H4 (cell line): ENCODE measurements at regions not wholly inside any gene's neighbourhood (a gene's known extent, or its start where the extent isn't known, plus 50 kb on each side); places are given as distances from the start of the nearest gene placed in this dataset.

Experiments used
- DNase-seq: peaks from one replicate; pipeline ENCODE4 v3.0.0-alpha.2; 2015; ENCODE audit warnings: low spot score

DNA sequence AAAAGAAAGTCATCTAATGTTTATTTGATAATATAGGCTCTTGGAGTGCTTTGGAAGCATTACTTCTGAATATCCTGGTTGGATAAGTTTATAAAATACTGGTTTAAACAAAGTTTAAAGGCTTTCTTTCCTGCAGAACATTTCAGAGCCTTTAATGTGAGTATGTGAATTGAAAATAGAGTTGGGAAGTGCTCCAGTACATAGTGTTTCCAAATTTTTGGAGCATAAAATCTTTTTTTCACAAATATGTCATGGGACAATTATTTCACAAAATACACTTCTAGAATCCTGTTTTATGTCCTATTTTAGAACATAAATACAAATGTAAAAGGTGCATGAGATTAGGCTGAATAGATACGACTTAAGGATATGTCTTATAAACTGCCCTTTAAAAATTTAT is 158.9 kb upstream of the HNRNPA3 start:
- no peak for DNase-seq

DNA sequence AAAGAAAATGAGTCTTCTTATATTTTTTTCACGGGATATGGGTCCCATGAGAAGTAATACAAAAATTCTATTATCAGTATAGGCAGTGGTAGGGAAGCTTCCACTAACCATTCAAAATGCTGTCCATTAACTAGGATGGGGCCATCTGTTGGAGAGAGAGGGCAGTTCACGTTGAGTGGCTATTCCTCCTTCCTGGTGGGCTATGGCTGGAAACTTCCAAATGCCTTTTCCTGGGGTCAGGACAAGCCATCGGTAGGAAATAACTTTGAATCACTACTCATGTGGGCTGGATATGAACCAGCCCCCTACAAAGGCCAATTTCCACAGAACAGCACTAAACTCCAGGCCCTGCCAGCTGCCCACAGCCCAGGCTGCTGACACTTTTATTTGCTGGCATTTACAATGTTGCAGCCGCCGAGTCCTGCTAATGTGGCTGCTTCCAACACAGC is 156.1 kb upstream of the HNRNPA3 start:
- no peak for DNase-seq

DNA sequence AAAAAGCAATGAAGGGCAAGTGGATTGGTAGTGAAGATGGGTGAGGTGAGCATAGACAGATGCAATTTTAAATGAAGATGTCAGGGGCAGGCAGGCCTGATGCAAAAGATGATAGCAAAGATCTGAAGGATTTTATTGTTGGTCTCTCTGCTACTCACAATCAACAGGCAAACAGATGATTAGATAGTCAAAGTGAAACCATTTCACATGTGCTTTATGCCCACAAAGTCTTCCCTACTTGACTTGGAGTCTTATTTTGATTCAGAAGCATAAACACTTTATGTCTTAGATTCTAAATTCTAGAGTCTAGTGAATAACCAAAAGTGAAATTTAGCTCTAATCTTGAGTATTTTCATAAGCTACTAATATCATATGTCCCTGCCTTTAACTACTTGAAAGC is 153.8 kb upstream of the HNRNPA3 start:
- no peak for DNase-seq

DNA sequence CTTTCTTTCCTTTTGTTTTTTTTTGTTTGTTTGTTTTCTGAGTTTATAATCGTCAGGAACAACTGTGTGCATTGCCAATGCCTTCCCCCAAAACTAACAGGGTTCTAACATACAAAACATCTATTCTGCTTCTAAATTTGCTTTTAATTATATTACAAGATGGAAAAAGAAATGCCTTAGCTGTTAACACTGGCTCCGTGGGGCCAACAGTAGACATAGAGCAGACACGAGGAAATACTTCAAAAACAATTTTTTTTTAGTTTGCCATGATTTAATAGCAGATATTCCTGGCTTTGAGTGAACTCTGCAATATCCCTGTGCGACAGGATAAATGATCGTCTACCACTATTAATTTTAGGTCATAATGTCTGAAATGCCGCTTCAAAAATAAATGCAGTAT is 153.3 kb upstream of the HNRNPA3 start:
- DNase-seq = no peak

DNA sequence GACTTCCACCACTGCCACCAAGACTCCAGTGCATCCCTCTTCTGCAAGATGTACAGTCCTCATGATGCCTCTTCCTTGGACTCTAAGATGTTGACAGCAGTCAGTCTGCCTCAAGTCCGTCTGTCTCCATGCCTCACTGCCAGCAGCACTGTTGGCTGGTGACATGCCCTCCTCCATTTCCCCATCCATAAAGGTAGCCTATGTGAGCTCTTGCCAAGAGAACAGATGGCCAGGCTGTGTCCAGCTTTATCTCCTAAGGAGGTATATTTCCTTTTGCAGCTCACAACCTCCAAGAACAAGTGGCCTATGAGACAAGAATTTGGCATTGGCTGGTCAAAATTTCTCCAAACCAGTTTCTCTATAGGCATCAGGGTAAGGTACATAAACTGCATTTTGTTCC is 149.3 kb upstream of the HNRNPA3 start:
- no peak for DNase-seq

DNA sequence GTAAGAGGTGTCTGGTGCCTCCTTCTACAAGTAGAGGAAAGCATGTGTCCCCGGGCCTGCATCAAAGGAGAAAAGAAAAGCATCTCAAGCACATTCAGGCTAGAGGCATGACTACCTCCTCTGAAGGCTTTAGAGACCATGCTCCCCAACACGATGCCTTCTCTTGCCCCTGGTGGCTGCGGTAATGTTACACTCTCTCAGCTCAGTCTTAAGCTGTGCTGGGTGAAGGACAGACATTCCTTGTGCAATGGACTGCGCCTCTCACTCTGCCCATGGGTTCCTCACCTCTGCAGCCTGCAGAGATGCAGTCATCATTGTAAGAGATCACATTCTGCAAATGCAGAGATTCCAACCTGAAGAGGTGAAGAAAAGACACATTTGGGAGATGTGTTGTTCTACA is 148.2 kb upstream of the HNRNPA3 start:
- no peak for DNase-seq

DNA sequence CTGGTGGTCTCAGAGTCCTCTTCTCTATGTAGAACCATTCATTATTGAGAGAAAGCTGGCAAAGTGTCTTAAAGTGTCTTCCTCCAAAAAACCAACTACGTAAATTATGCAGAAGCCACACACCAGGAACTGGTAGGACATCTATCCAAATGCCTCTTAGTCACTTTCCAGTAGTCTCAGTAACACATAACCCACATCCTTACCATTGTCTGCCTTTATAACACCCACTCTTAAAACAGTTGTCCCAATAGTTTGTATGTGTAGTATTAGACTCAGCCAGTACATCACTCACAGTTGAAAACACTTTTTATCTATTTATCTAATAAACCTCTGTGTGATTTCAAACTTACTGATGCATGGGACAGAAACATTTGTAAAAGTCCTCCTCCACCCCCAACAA is 143.6 kb upstream of the HNRNPA3 start:
- no peak for DNase-seq

DNA sequence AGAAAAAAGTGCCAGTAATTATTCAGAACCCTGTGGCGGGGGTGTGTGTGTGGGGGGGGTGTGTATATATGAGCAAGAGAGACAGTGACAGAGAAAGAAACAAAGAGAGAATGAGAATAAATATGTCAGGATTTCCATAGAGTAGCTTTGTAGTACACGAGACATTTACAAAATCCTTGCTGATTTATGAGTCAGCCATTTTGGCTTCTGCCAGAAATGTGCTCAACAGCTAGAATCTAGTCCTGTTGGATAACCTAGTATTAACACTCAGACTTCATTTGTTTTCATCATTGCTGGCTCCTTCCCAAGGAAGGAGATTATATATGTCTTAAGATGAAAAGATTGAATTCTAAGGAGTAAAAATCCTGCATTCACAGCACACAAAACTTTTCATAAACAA is 140.5 kb upstream of the HNRNPA3 start:
- no peak for DNase-seq

DNA sequence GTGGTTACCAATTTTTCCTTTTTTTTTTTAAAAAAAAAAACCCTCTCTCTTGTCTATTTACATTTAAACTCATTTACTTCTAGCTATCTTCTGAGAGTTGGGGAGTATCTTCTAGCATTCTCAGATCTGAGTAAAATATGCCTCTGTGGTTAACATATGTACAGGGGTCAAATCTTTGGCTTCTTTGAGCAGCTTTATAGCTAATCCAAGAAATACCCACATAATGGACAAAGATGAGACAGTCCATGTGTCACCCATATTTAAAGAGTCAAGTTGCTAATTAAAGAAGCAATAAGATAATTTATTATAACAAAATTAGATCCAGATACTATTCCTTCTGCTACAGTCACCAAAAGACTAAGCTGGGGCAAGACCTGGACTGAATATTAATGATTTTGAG is 139.0 kb upstream of the HNRNPA3 start:
- no peak for DNase-seq

DNA sequence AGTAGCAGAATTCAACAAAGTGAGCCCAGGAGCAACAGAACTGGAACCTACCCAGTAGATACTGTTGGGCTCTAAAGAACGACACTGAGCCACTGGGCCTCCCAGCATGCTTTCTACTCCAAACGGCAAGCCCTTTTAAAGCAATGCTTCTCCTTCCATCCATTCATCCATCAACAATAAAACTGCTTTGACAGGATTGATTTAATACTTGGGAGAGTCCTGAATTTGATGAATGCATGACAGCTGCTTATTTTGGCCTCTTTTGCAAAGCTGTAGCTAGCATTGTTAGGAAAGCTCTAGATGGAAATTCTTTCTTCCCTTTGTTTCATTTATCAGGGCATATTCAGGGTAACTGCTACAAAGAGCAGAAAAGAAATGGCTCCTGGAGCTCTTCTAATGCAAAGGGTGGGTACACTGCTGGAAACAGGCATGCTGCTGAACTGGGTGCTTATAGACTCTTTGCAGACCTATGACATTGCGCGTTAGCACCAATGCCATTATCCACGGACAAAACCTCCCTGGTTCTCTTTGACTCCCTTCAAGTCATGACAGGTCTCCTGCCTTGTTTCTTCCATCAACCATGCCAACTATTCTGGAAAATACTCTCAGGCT is 138.4 kb upstream of the HNRNPA3 start:
- no peak for DNase-seq

DNA sequence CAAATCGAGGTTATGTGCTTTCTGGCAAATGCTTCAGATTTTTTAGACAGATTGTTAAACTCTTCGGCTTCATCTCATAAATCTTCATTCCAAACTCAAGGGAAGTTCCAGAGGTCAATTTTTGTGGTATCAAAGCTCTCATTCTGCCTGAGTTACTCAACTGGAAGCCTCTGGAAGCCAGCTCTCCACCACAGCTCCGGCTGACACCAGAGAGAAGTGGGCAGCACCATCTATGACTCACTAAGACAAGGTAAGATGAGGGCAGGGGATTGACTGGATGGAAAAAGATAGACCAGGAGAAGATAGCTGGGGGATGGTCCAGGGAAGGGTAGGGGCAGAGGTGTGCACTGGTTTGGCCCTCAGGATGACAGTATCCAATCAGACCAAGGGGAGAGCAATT is 137.3 kb upstream of the HNRNPA3 start:
- DNase-seq = no peak

DNA sequence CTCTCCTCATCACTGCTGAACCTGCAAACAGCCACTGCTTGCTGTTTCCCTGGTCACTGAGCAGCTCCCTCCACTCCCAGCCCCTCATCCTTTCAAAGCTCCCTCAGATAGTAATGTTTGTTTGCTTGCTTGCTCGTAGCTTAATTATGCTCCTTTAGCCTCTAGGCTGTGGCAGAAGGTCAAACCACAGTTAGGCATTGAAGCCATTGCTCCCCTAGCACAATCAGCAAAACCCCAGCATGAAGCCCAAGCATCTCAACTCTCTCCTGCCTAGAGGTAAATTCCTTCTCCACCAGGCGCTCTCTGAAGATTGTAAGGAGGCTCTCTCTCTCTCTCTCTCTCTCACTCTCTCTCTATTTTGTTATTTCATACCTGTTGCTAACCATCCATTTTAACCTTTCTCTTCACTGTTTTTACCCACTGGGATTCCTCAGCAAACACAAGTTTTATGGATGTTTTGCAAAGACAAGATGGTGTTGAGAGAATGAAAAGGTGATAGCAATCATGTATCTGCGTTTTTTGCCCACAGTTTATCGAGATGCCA is 135.9 kb upstream of the HNRNPA3 start:
- no peak for DNase-seq

DNA sequence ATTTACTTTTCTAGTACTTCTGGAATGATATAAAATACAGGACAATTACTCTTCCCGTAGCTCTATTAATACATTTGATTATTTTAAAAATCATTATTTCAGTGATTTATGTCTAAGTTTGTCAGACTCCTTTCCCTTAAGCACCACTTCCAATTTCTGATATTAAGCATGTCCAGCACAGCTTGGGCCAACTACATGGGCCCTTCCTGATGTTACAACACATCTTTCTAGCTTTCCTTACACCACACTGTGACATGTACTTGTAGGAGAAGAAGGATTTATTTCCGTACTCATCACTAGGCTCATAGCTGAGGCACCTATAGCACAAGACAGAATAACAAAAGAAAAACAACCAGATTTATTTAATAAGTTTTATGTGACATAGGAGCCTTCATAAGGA is 134.8 kb upstream of the HNRNPA3 start:
- DNase-seq = no peak

DNA sequence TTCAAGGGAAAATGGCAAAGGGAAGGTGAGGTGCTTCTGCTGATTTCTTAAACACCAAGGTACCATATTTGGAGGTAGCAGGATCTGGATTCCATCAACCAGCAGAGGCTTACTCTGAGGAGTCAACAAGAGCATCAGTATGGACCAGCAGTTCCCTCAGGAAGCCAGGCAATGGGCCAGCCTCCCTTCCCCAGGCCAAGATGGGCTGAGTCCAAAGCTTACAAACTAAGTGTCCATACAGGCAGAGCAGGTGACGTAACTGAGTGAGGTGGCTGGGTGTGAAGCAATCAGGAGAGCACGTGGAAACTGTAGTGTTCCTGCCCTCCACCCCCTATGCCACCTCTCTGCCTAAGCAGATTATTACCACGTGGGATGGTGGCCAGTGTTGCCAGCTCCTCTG is 134.2 kb upstream of the HNRNPA3 start:
- peak; percentile 27 for DNase-seq

DNA sequence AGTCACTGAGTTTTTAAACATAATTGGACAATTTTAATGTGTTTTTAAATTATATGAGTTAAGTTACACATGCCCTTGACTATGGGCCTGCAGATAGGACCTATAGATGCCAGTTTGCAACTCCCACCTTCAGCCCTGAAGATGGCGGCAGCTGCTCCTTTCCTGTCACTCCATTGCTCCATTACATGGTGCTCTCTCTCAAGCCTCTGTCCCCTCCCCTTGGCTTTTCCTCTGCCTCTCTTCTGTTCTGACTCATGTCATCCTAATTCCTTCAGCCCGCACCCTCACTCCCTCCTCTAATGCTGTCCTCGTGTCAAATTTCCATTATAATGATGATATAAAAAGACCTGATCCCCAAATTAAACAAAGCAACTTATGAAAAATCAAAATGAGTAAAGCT is 133.7 kb upstream of the HNRNPA3 start:
- DNase-seq = no peak

DNA sequence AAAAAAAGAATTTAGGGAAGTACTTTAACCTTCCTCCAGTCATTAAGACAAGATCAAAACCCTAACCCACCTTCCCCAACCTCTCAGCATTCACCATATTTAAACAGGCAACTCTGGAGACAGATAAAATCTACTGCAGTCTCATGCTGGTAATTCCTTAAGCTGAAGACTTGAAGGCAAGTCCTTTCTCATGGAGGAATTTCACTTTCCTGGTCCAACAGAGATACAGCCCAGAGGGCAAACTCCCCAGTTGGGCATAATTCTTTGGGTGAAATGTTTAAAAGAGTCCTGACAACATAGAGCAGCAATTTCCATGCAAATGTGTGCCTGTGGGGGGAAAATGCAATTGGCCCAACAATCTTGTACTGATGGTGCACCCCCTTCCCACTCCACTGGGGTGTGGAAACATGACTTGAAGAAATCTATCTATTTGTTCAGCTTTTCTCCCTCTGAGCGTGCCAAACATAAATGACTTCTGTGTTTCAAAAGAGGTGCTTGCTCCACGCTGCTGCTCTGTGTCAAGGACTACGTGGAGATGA is 131.8 kb upstream of the HNRNPA3 start:
- no peak for DNase-seq

DNA sequence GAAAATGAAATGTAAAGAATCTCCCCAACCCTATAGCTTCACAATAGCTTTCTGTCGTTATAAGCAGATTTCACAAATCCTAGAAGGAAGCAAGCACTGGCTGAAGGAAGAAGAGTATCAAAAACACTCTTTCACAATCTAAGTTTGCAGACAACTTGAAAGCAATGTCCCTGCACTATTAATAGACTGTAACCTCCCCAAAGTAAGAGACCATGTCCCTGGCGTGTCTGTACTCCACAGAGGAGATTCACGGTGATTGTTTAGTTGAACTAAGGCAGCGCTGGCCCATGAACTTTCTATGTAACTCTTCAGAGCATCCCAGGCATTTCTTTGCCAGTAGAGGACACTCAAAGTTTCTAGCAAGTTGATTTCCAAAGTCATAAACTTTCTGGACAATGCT is 128.0 kb upstream of the HNRNPA3 start:
- no peak for DNase-seq

DNA sequence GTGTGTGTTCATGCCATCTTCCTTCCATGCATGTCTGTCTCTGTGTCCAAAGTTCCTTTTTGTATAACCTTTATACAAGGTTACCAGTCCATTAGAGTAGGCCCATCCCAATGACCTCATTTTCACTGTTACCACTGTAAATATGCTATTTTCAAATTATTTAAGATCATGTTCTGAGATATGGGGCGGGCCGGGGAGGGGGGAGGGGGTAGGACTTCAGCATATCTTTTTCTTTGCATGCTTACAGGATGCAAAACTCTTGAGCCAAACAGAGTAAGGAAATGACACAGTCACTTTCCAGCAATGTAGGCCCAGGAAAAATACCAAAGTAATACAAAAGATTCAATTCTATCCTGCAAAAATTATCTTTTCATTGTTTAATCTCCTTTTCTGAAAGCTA is 124.1 kb upstream of the HNRNPA3 start:
- DNase-seq = no peak

DNA sequence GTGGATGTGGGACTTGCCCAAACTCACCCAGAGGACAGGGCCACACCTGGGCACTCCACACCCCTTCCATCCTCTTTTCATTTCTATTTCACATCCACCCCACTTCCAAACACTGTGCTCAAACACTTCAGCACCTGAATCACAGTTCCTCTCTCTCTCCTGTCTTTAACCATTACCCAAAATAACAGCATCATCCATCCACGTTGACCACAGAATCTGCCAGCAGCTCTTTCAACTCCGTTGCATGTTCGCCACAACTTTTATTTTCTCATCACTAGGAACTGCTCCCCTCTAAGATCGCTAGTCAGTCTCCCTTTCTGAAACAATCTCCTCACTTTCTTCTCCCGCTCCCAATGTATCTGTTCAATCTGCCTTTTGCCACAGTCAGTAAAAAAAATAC is 121.6 kb upstream of the HNRNPA3 start:
- DNase-seq = no peak

DNA sequence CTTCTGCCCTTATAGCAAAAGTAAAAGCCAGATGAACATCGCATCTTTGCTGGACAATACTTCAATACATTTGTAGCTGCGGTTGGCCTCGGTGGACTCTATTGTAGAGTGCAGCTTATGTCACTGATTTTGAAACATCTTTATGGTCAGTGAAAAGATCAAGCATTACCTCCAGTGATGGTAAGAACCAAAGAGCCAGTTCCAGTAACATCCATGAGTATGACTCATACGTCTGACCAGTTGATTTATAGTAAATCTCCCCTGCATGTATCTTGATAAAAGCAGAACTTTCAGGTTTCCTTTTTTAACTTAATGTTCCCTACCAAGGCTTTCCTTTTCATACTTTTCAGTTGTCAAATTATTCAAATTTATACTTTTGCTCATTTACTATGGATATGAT is 119.2 kb upstream of the HNRNPA3 start:
- DNase-seq = no peak

DNA sequence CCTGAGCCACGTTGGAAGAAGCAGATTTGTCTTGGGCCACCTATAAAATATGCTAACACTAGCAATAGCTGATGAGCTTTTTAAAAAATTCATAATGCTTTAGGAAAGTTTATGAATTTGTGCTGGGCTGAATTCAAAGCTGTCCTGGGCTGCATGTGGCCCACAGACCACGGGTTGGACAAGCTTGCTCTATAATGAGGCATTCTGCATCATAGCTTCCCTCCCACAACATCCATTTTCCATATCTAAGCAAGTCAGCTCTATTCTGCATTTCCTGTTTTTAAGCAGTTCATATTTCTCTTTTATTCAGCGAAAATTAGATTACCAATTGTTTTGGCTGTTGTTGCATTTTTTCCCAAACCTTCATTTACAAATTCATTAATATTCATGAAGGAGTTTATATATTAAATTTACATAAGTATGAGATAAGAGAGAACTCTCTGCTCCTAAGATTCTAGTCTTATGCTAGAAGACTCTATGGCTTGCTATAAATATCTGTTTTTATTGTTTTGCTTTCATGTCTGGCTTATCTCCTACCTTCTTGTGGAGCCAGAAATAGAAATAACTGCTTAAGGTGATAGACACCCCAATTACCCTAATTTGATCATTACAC is 114.5 kb upstream of the HNRNPA3 start:
- DNase-seq = no peak

DNA sequence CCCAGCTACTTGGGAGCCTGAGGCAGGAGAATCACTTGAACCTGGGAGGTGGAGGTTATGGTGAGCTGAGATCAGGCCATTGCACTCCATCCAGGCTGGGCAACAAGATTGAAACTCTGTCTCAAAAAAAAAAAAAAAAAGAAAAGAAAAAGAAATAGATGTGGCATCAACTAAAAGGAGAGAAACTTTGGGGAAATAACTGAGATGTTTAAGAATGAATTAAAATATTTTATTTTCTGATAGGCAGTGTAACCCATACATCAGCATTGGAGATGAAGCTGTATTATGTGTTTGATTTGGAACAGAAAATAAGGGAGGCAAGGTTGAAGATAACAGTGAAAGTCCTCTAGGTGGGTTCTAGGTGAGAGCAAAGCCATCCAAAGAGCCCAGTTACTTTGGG is 110.7 kb upstream of the HNRNPA3 start:
- no peak for DNase-seq

DNA sequence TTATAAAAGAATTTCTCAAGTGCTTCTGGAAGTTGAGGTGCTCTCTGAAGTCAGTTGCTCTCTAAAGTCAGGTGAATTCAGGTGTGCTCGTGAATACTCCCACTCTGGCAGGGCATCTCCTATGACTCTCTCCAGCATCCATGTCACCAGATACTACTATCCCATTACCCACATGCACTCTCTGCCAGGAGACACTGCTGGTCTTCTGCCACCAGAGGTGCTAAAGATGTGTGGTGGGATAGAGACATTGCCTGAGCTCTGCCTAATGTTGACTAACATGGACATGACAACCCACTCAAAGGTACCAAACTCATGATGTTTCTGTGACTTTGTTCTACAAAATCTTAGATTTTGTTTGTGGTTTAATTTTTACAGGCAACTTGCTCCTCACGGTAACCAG is 106.4 kb upstream of the HNRNPA3 start:
- DNase-seq = peak; percentile 14

DNA sequence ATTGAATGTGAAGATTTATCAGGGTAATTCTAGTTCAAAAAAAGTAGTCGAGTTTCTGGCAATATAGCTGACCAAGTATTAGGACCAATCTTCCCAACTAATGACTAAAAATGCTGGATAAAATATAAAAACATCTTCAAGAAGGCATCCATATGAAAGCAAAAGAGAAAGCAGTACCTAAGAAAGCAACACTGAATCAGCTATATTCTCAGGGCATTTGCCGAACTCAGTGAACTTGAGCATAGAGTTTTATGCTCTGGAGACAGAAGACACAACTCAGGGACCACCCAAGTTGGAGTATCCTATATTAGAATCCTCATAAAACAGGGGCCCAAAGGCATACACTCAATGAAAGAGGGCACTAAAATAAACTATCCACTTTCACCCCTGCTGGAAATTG is 103.7 kb upstream of the HNRNPA3 start:
- DNase-seq = no peak
